H1 (cell line): ENCODE measurements at regions not wholly inside any gene's neighbourhood (a gene's known extent, or its start where the extent isn't known, plus 50 kb on each side); places are given as distances from the start of the nearest gene placed in this dataset.

ENCODE experiments used
- CTCF ChIA-PET: fragments of 300-600 bp; sonication (Branson Sonifier 250); formaldehyde crosslinking; loops from one replicate; lab custom pipeline; 2021; ENCODE audit not compliant: partially characterized antibody; lab: Charles Lee
- POLR2A ChIA-PET: fragments of 300-600 bp; sonication (Branson Sonifier 250); formaldehyde crosslinking; loops from one replicate; lab custom pipeline; 2021; ENCODE audit warnings: inconsistent platforms; ENCODE audit not compliant: partially characterized antibody; lab: Charles Lee
- DNase-seq, 2 experiments: peaks; one replicate each; pipeline versions ENCODE4 v3.0.0 to v3.0.0-alpha.2; 2010 to 2022; ENCODE audit warnings: low spot score in 2 of 2, low read depth in 1 of 2, mixed read lengths in 1 of 2
- FAIRE-seq: peaks from 2 replicates; lab custom pipeline; 2011; peaks lifted over from hg19 to GRCh38; lab: Jason Lieb, UNC
- H2AFZ ChIP-seq: 2 replicates; pipeline ENCODE4 v1.8.1; 2012; ENCODE audit warnings: low read length, inconsistent platforms
- H2AK5ac ChIP-seq: 2 replicates; pipeline ENCODE4 v1.6.1; 2013; ENCODE audit warnings: low read depth, low read length
- H2BK120ac ChIP-seq: replicated peaks from 2 replicates; pipeline ENCODE3; 2013; ENCODE audit warnings: low read depth, low read length, inconsistent platforms
- H2BK12ac ChIP-seq: 2 replicates; pipeline ENCODE4 v1.6.1; 2013; ENCODE audit warnings: low read depth, low read length
- H2BK15ac ChIP-seq: 2 replicates; pipeline ENCODE4 v1.6.1; 2013; ENCODE audit warnings: low read length
- H2BK20ac ChIP-seq: 2 replicates; pipeline ENCODE4 v1.6.1; 2013; ENCODE audit warnings: low read length
- H2BK5ac ChIP-seq: 2 replicates; pipeline ENCODE4 v1.6.1; 2013; ENCODE audit warnings: low read depth, low read length
- H3K14ac ChIP-seq: 2 replicates; pipeline ENCODE4 v1.6.1; 2013; ENCODE audit warnings: inconsistent platforms; ENCODE audit not compliant: insufficient read length
- H3K18ac ChIP-seq: 2 replicates; pipeline ENCODE4 v1.6.1; 2013; ENCODE audit warnings: low read length; ENCODE audit errors: extremely low read depth
- H3K23ac ChIP-seq: 2 replicates; pipeline ENCODE4 v1.6.1; 2013; ENCODE audit warnings: inconsistent platforms; ENCODE audit not compliant: insufficient read length
- H3K23me2 ChIP-seq: 2 replicates; pipeline ENCODE4 v1.6.1; 2013; ENCODE audit warnings: low read depth, low read length
- H3K27ac ChIP-seq: 2 replicates; pipeline ENCODE4 v1.6.1; 2011; ENCODE audit warnings: low read depth, low read length, inconsistent platforms
- H3K27me3 ChIP-seq, 4 experiments: replicated peaks in 1 of 4; 1 replicate in 1 of 4; 2 replicates in 3 of 4; pipeline versions ENCODE4 v1.6.1 to v1.8.1; 2011 to 2013; ENCODE audit warnings: low read length in 3 of 4, mild to moderate bottlenecking in 3 of 4, inconsistent platforms in 2 of 4, mixed read lengths in 2 of 4, moderate library complexity in 1 of 4; ENCODE audit not compliant: control insufficient read depth in 3 of 4, insufficient read depth in 3 of 4; ENCODE audit errors: extremely low read depth in 1 of 4
- H3K36me3 ChIP-seq, 4 experiments: 2 replicates each; pipeline versions ENCODE4 v1.6.1 to v1.8.1; 2011 to 2013; ENCODE audit warnings: mild to moderate bottlenecking in 4 of 4, low read length in 3 of 4, moderate library complexity in 2 of 4, control low read depth in 1 of 4, inconsistent platforms in 1 of 4; ENCODE audit not compliant: insufficient read depth in 4 of 4, control insufficient read depth in 2 of 4
- H3K4ac ChIP-seq: replicated peaks from 2 replicates; pipeline ENCODE3; 2013; ENCODE audit warnings: low read length, low read depth, mixed read lengths, inconsistent platforms; ENCODE audit not compliant: insufficient read length
- H3K4me1 ChIP-seq, 4 experiments: replicated peaks in 1 of 4; 1 replicate in 1 of 4; 2 replicates in 3 of 4; pipeline versions ENCODE4 v1.6.1 to v1.8.1; 2011 to 2013; ENCODE audit warnings: low read length in 3 of 4, inconsistent platforms in 2 of 4, mixed read lengths in 1 of 4; ENCODE audit not compliant: insufficient read depth in 4 of 4, control insufficient read depth in 3 of 4
- H3K4me2 ChIP-seq, 2 experiments: 2 replicates each; pipeline versions ENCODE4 v1.6.1 to v1.8.1; 2011 to 2013; ENCODE audit warnings: low read depth in 2 of 2, low read length in 2 of 2, control low read depth in 1 of 2, inconsistent platforms in 1 of 2, mild to moderate bottlenecking in 1 of 2; ENCODE audit not compliant: insufficient read depth in 1 of 2
- H3K4me3 ChIP-seq, 4 experiments: fragments of 200-600, 300-600 bp in 1 of 4; sonication (generic), shearing (Covaris generic), sonication (Bioruptor Twin) in 1 of 4; 2 replicates each; pipeline versions ENCODE4 v1.5.1 to v1.8.1; 2011 to 2016; ENCODE audit warnings: low read length in 4 of 4, low read depth in 3 of 4, control low read depth in 2 of 4, inconsistent platforms in 2 of 4, mild to moderate bottlenecking in 2 of 4, mixed read lengths in 1 of 4, moderate library complexity in 1 of 4; ENCODE audit not compliant: insufficient read depth in 2 of 4; ENCODE audit errors: extremely low read depth in 1 of 4
- H3K56ac ChIP-seq: replicated peaks from 2 replicates; pipeline ENCODE3; 2013; ENCODE audit warnings: low read depth, mild to moderate bottlenecking, mixed read lengths, low read length, inconsistent platforms; ENCODE audit not compliant: insufficient read length
- H3K79me1 ChIP-seq: 2 replicates; pipeline ENCODE4 v1.6.1; 2013; ENCODE audit warnings: low read depth, low read length, control low read depth
- H3K79me2 ChIP-seq, 2 experiments: 2 replicates each; pipeline versions ENCODE4 v1.6.1 to v1.8.1; 2012 to 2013; ENCODE audit warnings: low read length in 2 of 2, mild to moderate bottlenecking in 2 of 2, inconsistent platforms in 1 of 2; ENCODE audit not compliant: insufficient read depth in 2 of 2, control insufficient read depth in 1 of 2
- H3K9ac ChIP-seq, 4 experiments: replicated peaks in 1 of 4; 1 replicate in 1 of 4; 2 replicates in 3 of 4; pipeline versions ENCODE4 v1.6.1 to v1.8.1; 2011 to 2013; ENCODE audit warnings: low read depth in 3 of 4, low read length in 3 of 4, control low read depth in 2 of 4, mild to moderate bottlenecking in 2 of 4, moderate library complexity in 2 of 4, inconsistent platforms in 1 of 4; ENCODE audit errors: extremely low read depth in 1 of 4
- H3K9me3 ChIP-seq, 2 experiments: 2 replicates each; pipeline versions ENCODE4 v1.6.1 to v1.8.1; 2012 to 2013; ENCODE audit warnings: mild to moderate bottlenecking in 2 of 2, moderate library complexity in 2 of 2, control low read depth in 1 of 2, inconsistent platforms in 1 of 2, low read depth in 1 of 2, low read length in 1 of 2, mixed read lengths in 1 of 2; ENCODE audit not compliant: insufficient read depth in 2 of 2
- H4K20me1 ChIP-seq, 2 experiments: replicated peaks in 1 of 2; 2 replicates each; pipeline versions ENCODE3 to v1.8.1; 2011 to 2013; ENCODE audit warnings: inconsistent platforms in 2 of 2, low read length in 2 of 2, mild to moderate bottlenecking in 1 of 2; ENCODE audit not compliant: insufficient read depth in 2 of 2, control insufficient read depth in 1 of 2
- H4K5ac ChIP-seq: 2 replicates; pipeline ENCODE4 v1.6.1; 2013; ENCODE audit warnings: low read length, low read depth, mixed read lengths, inconsistent platforms; ENCODE audit not compliant: insufficient read length
- H4K8ac ChIP-seq: 2 replicates; pipeline ENCODE4 v1.8.0; 2013; ENCODE audit warnings: mild to moderate bottlenecking, moderate library complexity, low read length, inconsistent platforms; ENCODE audit not compliant: insufficient read depth; ENCODE audit errors: extremely low read depth
- H4K91ac ChIP-seq: replicated peaks from 2 replicates; pipeline ENCODE3; 2013; ENCODE audit warnings: low read length, mixed read lengths, inconsistent platforms; ENCODE audit not compliant: insufficient read length
- CBX5 ChIP-seq: fragments of 300-800, 300-1000 bp; sonication (generic); IDR thresholded peaks from 2 replicates; pipeline ENCODE4 v1.7.1; 2016; ENCODE audit warnings: antibody characterized with exemption, low read length, low read depth
- FOSL1 ChIP-seq: IDR thresholded peaks from 2 replicates; pipeline ENCODE4 v1.6.1; 2011; ENCODE audit warnings: mild to moderate bottlenecking, low read depth, low read length, moderate library complexity; ENCODE audit not compliant: insufficient read depth
- GABPA ChIP-seq: IDR thresholded peaks from 2 replicates; pipeline ENCODE4 v1.6.1; 2011; ENCODE audit warnings: mild to moderate bottlenecking, low read length, moderate library complexity, borderline replicate concordance; ENCODE audit not compliant: insufficient read depth
- MAX ChIP-seq: IDR thresholded peaks from 2 replicates; pipeline ENCODE4 v1.6.1; 2012; ENCODE audit warnings: inconsistent platforms
- PHF8 ChIP-seq: fragments of 200-600 bp; sonication (generic); conservative IDR thresholded peaks from 2 replicates; pipeline ENCODE4 v1.7.1; 2012; ENCODE audit warnings: low read depth, mild to moderate bottlenecking, inconsistent platforms, low read length, moderate library complexity
- POLR2AphosphoS5 ChIP-seq: IDR thresholded peaks from 2 replicates; pipeline ENCODE4 v1.6.1; 2011; ENCODE audit warnings: low read depth, low read length
- RAD21 ChIP-seq, 2 experiments: IDR thresholded peaks in 1 of 2; conservative IDR thresholded peaks in 1 of 2; 2 replicates each; pipeline ENCODE4 v1.6.1; 2011; ENCODE audit warnings: low read depth in 2 of 2, low read length in 2 of 2, improper control_type of control experiment in 1 of 2, inconsistent platforms in 1 of 2, mild to moderate bottlenecking in 1 of 2, moderate library complexity in 1 of 2
- RFX5 ChIP-seq: IDR thresholded peaks from 2 replicates; pipeline ENCODE4 v1.6.1; 2011; ENCODE audit warnings: low read depth, low read length, improper control_type of control experiment, borderline replicate concordance
- RXRA ChIP-seq: IDR thresholded peaks from 2 replicates; pipeline ENCODE4 v1.6.1; 2011; ENCODE audit warnings: low read depth, mild to moderate bottlenecking, low read length, moderate library complexity; ENCODE audit not compliant: insufficient read depth
- SP1 ChIP-seq: IDR thresholded peaks from 2 replicates; pipeline ENCODE4 v1.6.1; 2011; ENCODE audit warnings: low read depth, low read length
- SUZ12 ChIP-seq: fragments of 200-600 bp; sonication (generic); IDR thresholded peaks from 2 replicates; pipeline ENCODE4 v1.6.1; 2012; ENCODE audit warnings: mild to moderate bottlenecking, inconsistent platforms, low read length, moderate library complexity, mixed read lengths
- TEAD4 ChIP-seq: IDR thresholded peaks from 2 replicates; pipeline ENCODE4 v1.6.1; 2012; ENCODE audit warnings: low read depth, low read length, inconsistent platforms, mixed read lengths
- USF2 ChIP-seq: IDR thresholded peaks from 2 replicates; pipeline ENCODE4 v1.6.1; 2011; ENCODE audit warnings: low read length, improper control_type of control experiment
- WGBS, 2 experiments: shearing (Covaris generic) in 1 of 2; methylation state at CpG; one replicate each; pipeline versions ENCODE4 v1.1.6 to v1.1.7; 2013 to 2015; ENCODE audit warnings: low lambda C conversion rate in 2 of 2, mixed read lengths in 2 of 2, inconsistent platforms in 1 of 2, low coverage in 1 of 2, missing lambda C conversion rate in 1 of 2; ENCODE audit not compliant: insufficient replicate concordance in 2 of 2, insufficient coverage in 1 of 2, insufficient read length in 1 of 2; ENCODE audit errors: extremely low coverage in 1 of 2, missing lambda C conversion rate in 1 of 2; 5-methylcytosine and 5-hydroxymethylcytosine counted together

- H3K4ac ChIP-seq = no peak overlapping the region
- ChIA-PET CTCF (no interaction called here), POLR2A (interaction anchor here (1.3 kb wide), 1 partner anchor 12 kb away, joined by 3 read pairs; no protein-coding TSS in a partner anchor)
- H4K5ac ChIP-seq = no peak overlapping the region
- H3K9ac ChIP-seq = no peak overlapping the region
- no peak overlapping the region for H3K27ac ChIP-seq
- no peaks in the 10 kb centered on the region for H4K20me1 ChIP-seq
- no peak overlapping the region for H2BK15ac ChIP-seq
- no peak overlapping the region for H3K4me3 ChIP-seq
- no peaks in the 10 kb centered on the region for H3K79me1 ChIP-seq
- 84% methylated on average over 2 of the region's 2 CpGs; no CpG with 5 or more reads in 1 of the 2 experiments for WGBS, 2 experiments
- H3K9me3 ChIP-seq = no peaks in the 10 kb centered on the region
- H3K79me2 ChIP-seq = no peaks in the 10 kb centered on the region
- no peak overlapping the region for H4K91ac ChIP-seq
- H3K14ac ChIP-seq = no peak overlapping the region
- H3K36me3 ChIP-seq = no peaks in the 10 kb centered on the region
- 0 out of 7 replicates have a peak, but pooled peaks cover 0 to 3% (median 0%) of the 10 kb centered on the region in 4 experiments for H3K4me1 ChIP-seq
- H3K18ac ChIP-seq = no peak overlapping the region
- H2BK12ac ChIP-seq = no peak overlapping the region
- H4K8ac ChIP-seq = no peak overlapping the region
- no peak overlapping the region for H2AFZ ChIP-seq
- no peak overlapping the region for H3K4me2 ChIP-seq
- H2AK5ac ChIP-seq = no peak overlapping the region
- no peak overlapping the region for H2BK120ac ChIP-seq
- DNase-seq (no peak), FAIRE-seq (no peak)
- H3K56ac ChIP-seq = no peak overlapping the region
- H2BK20ac ChIP-seq = no peak overlapping the region
- no peaks in the 10 kb centered on the region for H3K27me3 ChIP-seq
- no peak overlapping the region for H2BK5ac ChIP-seq
- H3K23ac ChIP-seq = no peak overlapping the region
- H3K23me2 ChIP-seq = no peaks in the 10 kb centered on the region
- TF ChIP-seq RXRA = no peak
- no peak for TF ChIP-seq GABPA
- no peak for TF ChIP-seq PHF8
- no peak for TF ChIP-seq SP1
- no peak for TF ChIP-seq TEAD4
- TF ChIP-seq POLR2AphosphoS5 = no peak
- TF ChIP-seq MAX = no peak
- no peak for TF ChIP-seq FOSL1
- no peak for TF ChIP-seq RFX5
- no peak for TF ChIP-seq RAD21 (IDR thresholded peaks at IDR 0.05 in 1 of 2, conservative IDR thresholded peaks at IDR 0.05 in 1 of 2; ENCODE audit: low read depth in 2 of 2, low read length in 2 of 2)
- TF ChIP-seq SUZ12 = no peak
- TF ChIP-seq USF2 = no peak
- TF ChIP-seq CBX5 = no peak
These were observed 454.1 kb upstream of the KHDRBS2 start for GRCh38 chr6:62740171-62740570.
